H7 (cell line): ENCODE measurements at regions not wholly inside any gene's neighbourhood (a gene's known extent, or its start where the extent isn't known, plus 50 kb on each side); places are given as distances from the start of the nearest gene placed in this dataset.

ENCODE experiments used
- DNase-seq: peaks from one replicate; pipeline ENCODE4 v3.0.0; 2012
- H3K27me3 ChIP-seq: 2 replicates; pipeline ENCODE4 v1.6.0; 2011; ENCODE audit warnings: mild to moderate bottlenecking, low read length; ENCODE audit not compliant: control insufficient read depth, insufficient read depth
- H3K36me3 ChIP-seq: replicated peaks from 2 replicates; pipeline ENCODE4 v1.5.1; 2011; ENCODE audit warnings: low read length; ENCODE audit not compliant: control insufficient read depth, insufficient read depth
- H3K4me3 ChIP-seq: 2 replicates; pipeline ENCODE4 v1.5.1; 2011; ENCODE audit warnings: low read depth, mild to moderate bottlenecking, control low read depth, low read length, moderate library complexity; ENCODE audit not compliant: insufficient read depth

- Histone ChIP-seq H3K27me3 (no peaks in the 10 kb centered on the region), H3K4me3 (no peak overlapping the region), H3K36me3 (no peaks in the 10 kb centered on the region)
- no peak for DNase-seq
Measured at GRCh38 chr9:87447547-87448432, 49.9 kb upstream of the DAPK1 start.
